ENCODE measurements at regions not wholly inside any gene's neighbourhood (a gene's known extent, or its start where the extent isn't known, plus 50 kb on each side); places are given as distances from the start of the nearest gene placed in this dataset.

- DNase-seq (ENCODE audit: low spot score in 2 of 2, unreplicated experiment in 2 of 2), result no peak
- H3K9me3 Mint-ChIP-seq, result peaks cover 11% of the 10 kb centered on the region
- H3K27me3 Mint-ChIP-seq (ENCODE audit: low read depth), result peaks cover 9% of the 10 kb centered on the region
- no peak for TF ChIP-seq CTCF (IDR thresholded peaks at IDR 0.05; ENCODE audit: unreplicated experiment)
- peaks cover 17% of the 10 kb centered on the region for H3K4me1 Mint-ChIP-seq
- H3K4me3 Mint-ChIP-seq, result no peak overlapping the region
- H3K36me3 Mint-ChIP-seq, result no peaks in the 10 kb centered on the region
- H3K27ac Mint-ChIP-seq, result no peak overlapping the region
Measured at GRCh38 chr14:65860956-65861611, 448.6 kb downstream of the FUT8 start.

GRCh38 chr14:65864549-65864948 lies 452.0 kb downstream of the FUT8 start:
- Mint-ChIP-seq H3K27ac (no peak overlapping the region), H3K4me3 (no peak overlapping the region), H3K36me3 (no peaks in the 10 kb centered on the region), H3K9me3 (peaks cover under 1% of the 10 kb centered on the region), H3K27me3 (ENCODE audit: low read depth) (peaks cover 5% of the 10 kb centered on the region), H3K4me1 (peaks cover 17% of the 10 kb centered on the region)
- no peak for DNase-seq (ENCODE audit: low spot score in 2 of 2, unreplicated experiment in 2 of 2)
- TF ChIP-seq CTCF (IDR thresholded peaks at IDR 0.05; ENCODE audit: unreplicated experiment), result no peak

GRCh38 chr14:65864984-65865383 lies 452.5 kb downstream of the FUT8 start:
- Mint-ChIP-seq H3K4me3 (no peak overlapping the region), H3K9me3 (no peaks in the 10 kb centered on the region), H3K27me3 (ENCODE audit: low read depth) (peaks cover 5% of the 10 kb centered on the region), H3K36me3 (no peaks in the 10 kb centered on the region), H3K27ac (peak overlapping the region; percentile 2), H3K4me1 (peaks cover 17% of the 10 kb centered on the region)
- no peak for TF ChIP-seq CTCF (IDR thresholded peaks at IDR 0.05; ENCODE audit: unreplicated experiment)
- DNase-seq (ENCODE audit: low spot score in 2 of 2, unreplicated experiment in 2 of 2), result no peak

- Mint-ChIP-seq H3K9me3 (no peaks in the 10 kb centered on the region), H3K36me3 (no peaks in the 10 kb centered on the region), H3K27ac (no peak overlapping the region), H3K4me1 (peaks cover 17% of the 10 kb centered on the region), H3K27me3 (ENCODE audit: low read depth) (peaks cover 4% of the 10 kb centered on the region), H3K4me3 (no peak overlapping the region)
- no peak for DNase-seq (ENCODE audit: low spot score in 2 of 2, unreplicated experiment in 2 of 2)
- TF ChIP-seq CTCF (IDR thresholded peaks at IDR 0.05; ENCODE audit: unreplicated experiment), result no peak
Measured at GRCh38 chr14:65866448-65866847, 453.9 kb downstream of the FUT8 start.

GRCh38 chr14:65866886-65867285 lies 454.4 kb downstream of the FUT8 start:
- Mint-ChIP-seq H3K27ac (no peak overlapping the region), H3K36me3 (no peaks in the 10 kb centered on the region), H3K9me3 (no peaks in the 10 kb centered on the region), H3K4me1 (peaks cover 17% of the 10 kb centered on the region), H3K4me3 (no peak overlapping the region), H3K27me3 (ENCODE audit: low read depth) (peaks cover 2% of the 10 kb centered on the region)
- no peak for TF ChIP-seq CTCF (IDR thresholded peaks at IDR 0.05; ENCODE audit: unreplicated experiment)
- no peak for DNase-seq (ENCODE audit: low spot score in 2 of 2, unreplicated experiment in 2 of 2)

GRCh38 chr14:65867333-65867732 lies 454.8 kb downstream of the FUT8 start:
- peaks cover 17% of the 10 kb centered on the region for H3K4me1 Mint-ChIP-seq
- H3K27me3 Mint-ChIP-seq (ENCODE audit: low read depth), result no peaks in the 10 kb centered on the region
- H3K9me3 Mint-ChIP-seq, result no peaks in the 10 kb centered on the region
- no peak for TF ChIP-seq CTCF (IDR thresholded peaks at IDR 0.05; ENCODE audit: unreplicated experiment)
- H3K4me3 Mint-ChIP-seq, result no peak overlapping the region
- no peaks in the 10 kb centered on the region for H3K36me3 Mint-ChIP-seq
- DNase-seq (ENCODE audit: low spot score in 2 of 2, unreplicated experiment in 2 of 2), result no peak
- H3K27ac Mint-ChIP-seq, result no peak overlapping the region
